NCI-H2107 treated with DMSO at 0.1 percent for 48 hours (cell line): ENCODE measurements at regions not wholly inside any gene's neighbourhood (a gene's known extent, or its start where the extent isn't known, plus 50 kb on each side); places are given as distances from the start of the nearest gene placed in this dataset.
"Not testable (repeated sequence)": the region's sequence is repeated elsewhere in the genome, so short reads cannot be mapped to it uniquely, and the experiment has no call there.

Experiments
- DNase-seq: peaks from one replicate; lab custom pipeline; 2025; ENCODE audit not compliant: unreplicated experiment; lab: John Stamatoyannopoulos, UW

GRCh38 chr21:38613686-38614085, 115.4 kb upstream of the ERG start:
- no peak for DNase-seq

DNA sequence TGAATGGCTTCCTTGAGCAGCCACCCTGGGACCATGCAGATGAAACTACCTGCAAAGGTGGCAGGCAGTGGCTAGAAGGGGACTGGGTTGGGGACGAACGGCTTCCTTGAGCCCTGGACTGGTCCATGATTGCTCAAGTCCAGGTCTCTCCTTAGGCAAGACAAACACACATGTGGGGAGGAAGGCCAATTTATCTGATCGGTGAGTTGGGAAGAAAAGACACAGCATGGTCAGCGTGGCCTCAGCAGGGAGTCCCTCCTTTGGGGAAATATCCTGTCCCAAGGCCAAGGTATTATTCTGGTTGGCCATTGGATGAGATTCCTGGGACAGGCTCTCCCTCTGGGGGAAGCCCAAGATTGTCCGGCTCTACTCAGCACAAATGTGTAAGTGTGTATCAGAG, 116.3 kb upstream of the ERG start:
- no peak for DNase-seq

DNA sequence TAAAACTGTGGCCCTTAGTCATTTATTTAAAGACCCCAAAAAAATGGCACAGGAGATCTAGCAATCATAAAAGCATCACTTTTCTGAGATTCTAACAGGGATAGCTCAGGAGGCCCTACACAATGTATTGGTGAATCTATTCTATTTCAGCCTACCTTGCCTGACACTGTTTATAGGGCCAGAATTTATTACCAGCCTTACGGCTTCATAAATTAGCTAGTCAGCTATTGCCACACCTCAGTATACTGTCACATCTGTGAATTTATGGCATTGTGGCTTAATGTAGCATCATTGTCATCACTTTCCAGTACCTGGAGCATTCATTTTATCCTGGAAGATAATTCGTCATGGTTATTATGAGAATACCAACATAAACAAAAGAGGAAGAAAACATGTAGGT, 121.2 kb upstream of the ERG start:
- DNase-seq = no peak

GRCh38 chr21:38619992-38620479, 121.8 kb upstream of the ERG start:
- DNase-seq = no peak

- DNase-seq = no peak
These were observed 122.9 kb upstream of the ERG start for GRCh38 chr21:38621132-38621531.

- no peak for DNase-seq
These were observed 124.0 kb upstream of the ERG start for GRCh38 chr21:38622081-38622826.

DNA sequence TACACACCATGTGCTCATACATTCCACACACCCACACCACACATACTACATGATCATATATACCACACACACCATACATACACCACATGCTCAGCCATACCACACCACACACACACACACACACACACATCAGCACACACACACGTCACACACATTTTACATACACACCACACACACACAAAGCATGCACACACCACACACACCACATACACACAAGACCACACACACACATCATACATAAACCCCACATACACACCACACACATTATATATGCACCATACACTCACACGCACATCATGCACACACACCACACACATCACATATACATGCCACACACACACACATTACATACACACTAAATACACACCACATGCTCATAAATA, 124.5 kb upstream of the ERG start:
- DNase-seq = no peak

DNA sequence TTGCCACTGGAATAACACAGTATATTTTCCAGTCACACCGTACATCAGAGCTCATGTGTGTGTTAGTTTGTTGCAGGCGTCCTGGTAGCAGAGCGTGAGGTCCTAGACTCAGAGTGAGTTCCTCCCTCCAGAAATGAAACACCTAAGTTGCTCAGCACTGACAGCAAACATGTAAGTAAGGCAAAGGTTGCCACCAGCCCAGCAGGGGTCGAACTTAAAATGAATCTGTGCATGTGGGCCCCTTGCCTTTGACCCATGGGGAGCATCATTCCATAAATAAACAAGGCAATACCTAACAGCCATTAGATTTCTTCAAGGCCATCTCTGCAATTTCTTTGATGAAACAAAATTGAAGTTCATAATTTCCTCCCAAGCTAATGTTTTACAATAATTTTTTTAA, 125.3 kb upstream of the ERG start:
- DNase-seq = no peak

DNA sequence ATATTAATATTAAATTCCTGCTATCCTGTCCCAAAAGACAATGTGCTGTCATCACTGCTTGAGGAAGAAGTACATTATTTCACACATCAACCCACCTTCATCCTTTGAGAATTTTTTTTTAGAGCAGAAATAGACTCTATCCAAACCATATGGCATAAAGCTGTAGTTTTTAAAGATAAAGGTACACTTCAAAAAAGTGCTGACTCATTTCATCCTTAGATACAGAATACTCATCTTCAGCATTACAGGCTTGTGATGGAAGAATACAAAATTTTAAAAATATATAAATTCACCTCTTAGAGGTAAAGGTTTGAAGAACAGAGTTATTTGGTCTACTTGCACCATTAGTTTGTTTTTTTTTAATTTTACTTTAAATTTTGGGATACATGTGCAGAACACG, 126.7 kb upstream of the ERG start:
- no peak for DNase-seq

DNA sequence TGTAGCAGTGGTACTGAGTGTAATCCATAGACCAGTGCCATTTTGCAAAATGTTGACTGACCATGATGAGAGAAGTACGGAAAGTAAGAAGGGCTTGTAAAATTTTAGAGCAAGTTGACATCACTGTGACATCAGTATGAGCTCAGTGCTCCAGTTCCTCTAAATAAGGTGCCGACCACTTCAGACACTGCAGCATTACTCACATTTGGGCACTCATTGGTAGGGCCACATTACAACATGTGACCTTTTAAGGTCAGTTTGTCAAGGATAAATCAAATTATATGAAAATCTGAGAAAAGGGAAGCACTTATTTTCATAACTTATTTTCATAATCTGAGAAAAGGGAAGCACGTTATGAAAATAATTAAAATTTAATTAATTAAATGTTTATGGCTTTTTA, 128.0 kb upstream of the ERG start:
- DNase-seq = no peak

DNA sequence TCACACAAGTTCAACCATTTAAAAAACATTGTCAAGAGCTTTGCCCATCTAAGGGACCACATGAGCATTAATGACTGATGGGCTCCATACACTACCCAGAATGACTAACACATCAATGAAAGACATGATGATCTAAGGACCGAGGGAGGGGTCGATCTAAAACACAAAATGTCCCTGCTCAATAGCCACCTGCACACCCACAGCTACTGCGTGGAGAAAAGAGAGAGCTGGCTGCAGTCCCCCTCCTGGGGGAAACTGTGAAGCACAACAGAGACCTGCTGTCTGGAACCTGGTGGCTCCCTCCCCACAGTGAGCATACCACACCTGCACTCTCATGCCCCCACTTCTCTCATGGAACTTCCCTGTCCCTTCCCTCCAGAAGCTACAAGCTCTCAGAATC, 130.1 kb upstream of the ERG start:
- no peak for DNase-seq

- DNase-seq = no peak
These were observed 132.9 kb upstream of the ERG start for GRCh38 chr21:38631206-38631605.

DNA sequence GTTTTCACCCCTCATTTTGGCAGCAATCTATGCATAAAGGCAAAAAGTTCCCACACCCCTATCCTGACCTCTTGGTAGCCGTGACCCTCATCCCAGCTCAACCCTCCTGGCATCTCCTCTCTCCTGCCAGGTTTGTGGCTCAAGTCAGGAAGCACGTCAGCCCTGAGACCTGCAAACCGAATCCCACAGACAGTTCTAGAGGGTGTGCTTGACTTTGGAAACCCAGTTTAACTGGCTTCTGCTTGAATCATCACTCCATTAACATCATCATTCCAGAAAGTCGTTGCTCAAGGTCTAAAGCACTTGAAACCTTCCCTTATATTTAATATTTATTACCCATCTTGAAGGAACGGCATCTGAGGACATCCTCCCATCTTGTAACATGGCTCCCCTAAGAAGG, 133.4 kb upstream of the ERG start:
- no peak for DNase-seq

DNA sequence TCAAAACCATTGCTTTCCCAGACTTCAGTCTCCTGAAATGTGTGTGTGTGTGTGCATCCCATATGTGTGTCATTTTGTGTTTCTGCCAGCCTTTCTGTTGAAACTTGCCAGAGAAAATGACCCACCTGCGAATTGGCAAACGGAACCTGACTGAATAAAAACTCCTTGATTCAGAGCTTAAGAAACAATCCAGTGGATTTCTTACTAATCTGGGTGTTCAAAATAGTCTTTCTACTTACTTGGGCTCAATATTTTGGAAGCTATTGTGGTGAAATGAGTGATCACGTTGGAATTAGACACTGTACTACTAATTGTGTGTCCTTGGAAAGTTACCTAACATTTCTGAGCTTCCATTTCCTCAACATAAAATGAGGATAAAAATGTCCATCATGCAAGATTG, 138.9 kb upstream of the ERG start:
- DNase-seq = no peak

GRCh38 chr21:38639571-38640354, 141.5 kb upstream of the ERG start:
- DNase-seq = no peak

DNA sequence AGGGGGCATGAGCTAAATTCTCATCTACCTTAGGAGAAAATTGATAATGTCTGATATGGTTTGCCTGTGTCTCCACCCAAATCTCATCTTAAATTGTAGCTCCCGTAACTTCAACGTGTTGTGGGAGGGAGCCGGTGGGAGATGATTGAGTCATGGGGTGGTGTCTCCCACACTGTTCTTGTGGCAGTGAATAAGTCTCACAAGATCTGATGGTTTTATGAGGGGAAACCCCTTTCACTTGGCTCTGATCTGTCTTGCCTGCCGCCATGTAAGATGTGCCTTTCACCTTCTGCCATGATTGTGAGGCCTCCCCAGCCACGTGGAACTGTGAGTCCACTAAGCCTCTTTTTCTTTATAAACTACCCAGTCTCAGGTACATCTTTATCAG, 142.1 kb upstream of the ERG start:
- DNase-seq = not testable (repeated sequence)

- DNase-seq = peak; percentile 62
These were observed 145.2 kb upstream of the ERG start for GRCh38 chr21:38643404-38644023.

DNA sequence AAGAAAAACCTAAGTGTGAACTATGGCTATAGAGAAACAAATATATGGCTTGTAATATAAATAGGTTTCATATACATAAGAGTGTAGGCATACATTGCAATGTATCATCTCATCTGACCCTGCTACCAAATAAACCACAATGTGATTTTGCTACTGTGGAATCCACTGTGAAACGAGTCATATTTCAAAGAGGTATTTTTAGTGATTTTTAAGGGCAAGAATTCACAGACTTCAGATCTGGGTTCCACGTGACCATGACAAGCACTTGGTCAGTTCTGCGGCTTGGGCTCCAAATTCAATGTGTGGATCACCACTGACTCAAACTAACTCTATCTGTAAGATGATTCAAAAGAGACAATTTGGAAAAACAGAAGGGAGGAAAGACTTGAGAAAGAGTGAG, 147.0 kb upstream of the ERG start:
- no peak for DNase-seq

GRCh38 chr21:38646213-38646837, 148.0 kb upstream of the ERG start:
- DNase-seq = no peak

- peak; percentile 54 for DNase-seq
These were observed 150.8 kb upstream of the ERG start for GRCh38 chr21:38649120-38649519.

- no peak for DNase-seq
These were observed 153.3 kb upstream of the ERG start for GRCh38 chr21:38651570-38651969.

- no peak for DNase-seq
These were observed 153.3 kb upstream of the ETS2 start for GRCh38 chr21:38652396-38652795.
